ENCODE measurements at regions not wholly inside any gene's neighbourhood (a gene's known extent, or its start where the extent isn't known, plus 50 kb on each side); places are given as distances from the start of the nearest gene placed in this dataset.
"Not testable (repeated sequence)": the region's sequence is repeated elsewhere in the genome, so short reads cannot be mapped to it uniquely, and the experiment has no call there.

DNA sequence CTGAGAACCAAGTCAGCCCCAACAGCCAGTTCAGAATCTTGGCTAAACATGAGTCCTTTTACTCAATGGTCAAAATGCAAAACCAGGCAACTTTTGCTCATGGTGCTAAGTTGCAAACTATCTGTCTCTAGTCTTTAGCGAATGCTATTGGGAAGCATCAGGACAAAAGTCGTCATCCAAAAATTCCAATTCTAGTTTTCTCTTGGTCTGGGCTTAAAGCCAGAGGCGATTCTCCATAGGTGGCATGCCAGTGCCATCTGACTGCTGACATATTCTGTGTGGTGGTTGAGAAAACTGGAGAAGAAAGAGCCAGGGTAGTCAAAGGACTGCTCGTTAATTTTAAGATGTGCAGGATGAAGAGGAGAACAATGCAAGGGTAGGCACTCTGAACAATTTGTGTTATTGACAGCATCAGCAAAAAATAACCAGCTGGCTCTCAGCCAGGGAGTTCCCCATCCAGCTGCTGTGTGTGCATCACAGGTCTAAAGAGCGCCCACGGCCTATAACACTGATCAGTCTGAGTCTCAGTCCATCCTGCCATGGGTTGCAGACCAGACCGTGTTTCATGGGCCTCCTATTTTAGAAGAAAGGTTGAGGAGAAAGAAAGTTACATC, 313.6 kb downstream of the ALDH8A1 start:
- DNase-seq (ENCODE audit: low spot score): no peak
- Histone ChIP-seq H3K27ac (no peak overlapping the region), H3K4me1 (peaks cover 0 to 6% of the 10 kb centered on the region in 2 donors), H3K9me3 (no peaks in the 10 kb centered on the region), H3K36me3 (no peaks in the 10 kb centered on the region), H3K27me3 (no peaks in the 10 kb centered on the region), H3K4me3 (no peak overlapping the region)
- TF ChIP-seq, protein P1, sequence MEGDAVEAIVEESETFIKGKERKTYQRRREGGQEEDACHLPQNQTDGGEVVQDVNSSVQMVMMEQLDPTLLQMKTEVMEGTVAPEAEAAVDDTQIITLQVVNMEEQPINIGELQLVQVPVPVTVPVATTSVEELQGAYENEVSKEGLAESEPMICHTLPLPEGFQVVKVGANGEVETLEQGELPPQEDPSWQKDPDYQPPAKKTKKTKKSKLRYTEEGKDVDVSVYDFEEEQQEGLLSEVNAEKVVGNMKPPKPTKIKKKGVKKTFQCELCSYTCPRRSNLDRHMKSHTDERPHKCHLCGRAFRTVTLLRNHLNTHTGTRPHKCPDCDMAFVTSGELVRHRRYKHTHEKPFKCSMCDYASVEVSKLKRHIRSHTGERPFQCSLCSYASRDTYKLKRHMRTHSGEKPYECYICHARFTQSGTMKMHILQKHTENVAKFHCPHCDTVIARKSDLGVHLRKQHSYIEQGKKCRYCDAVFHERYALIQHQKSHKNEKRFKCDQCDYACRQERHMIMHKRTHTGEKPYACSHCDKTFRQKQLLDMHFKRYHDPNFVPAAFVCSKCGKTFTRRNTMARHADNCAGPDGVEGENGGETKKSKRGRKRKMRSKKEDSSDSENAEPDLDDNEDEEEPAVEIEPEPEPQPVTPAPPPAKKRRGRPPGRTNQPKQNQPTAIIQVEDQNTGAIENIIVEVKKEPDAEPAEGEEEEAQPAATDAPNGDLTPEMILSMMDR (IDR thresholded peaks at IDR 0.05): no peak

DNA sequence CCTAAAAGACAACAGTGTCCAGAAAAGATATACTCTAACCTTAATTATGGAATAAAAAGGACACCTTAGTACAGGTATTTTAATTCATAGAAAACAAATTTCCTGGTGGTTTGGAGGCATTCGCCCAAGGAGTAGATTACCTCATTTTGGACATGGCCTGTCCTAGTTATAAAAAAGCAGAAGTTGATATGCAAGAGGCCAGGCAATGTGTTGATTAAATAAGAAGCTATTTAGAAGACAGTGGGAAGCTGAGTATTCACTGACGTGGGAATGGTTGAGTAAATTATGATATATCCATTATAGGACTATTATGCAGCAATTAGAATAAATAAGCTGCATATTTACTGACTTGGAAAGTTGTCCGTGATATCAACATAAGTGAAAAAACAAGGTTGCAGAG, 314.9 kb downstream of the ALDH8A1 start:
- no peaks in the 10 kb centered on the region for H3K9me3 ChIP-seq
- no peak for DNase-seq (ENCODE audit: low spot score)
- H3K36me3 ChIP-seq: no peaks in the 10 kb centered on the region
- H3K27me3 ChIP-seq: no peaks in the 10 kb centered on the region
- peaks cover 0 to 9% of the 10 kb centered on the region in 2 donors for H3K4me1 ChIP-seq
- TF ChIP-seq, protein P1 (IDR thresholded peaks at IDR 0.05): no peak
- H3K27ac ChIP-seq: no peak overlapping the region
- H3K4me3 ChIP-seq: no peak overlapping the region

DNA sequence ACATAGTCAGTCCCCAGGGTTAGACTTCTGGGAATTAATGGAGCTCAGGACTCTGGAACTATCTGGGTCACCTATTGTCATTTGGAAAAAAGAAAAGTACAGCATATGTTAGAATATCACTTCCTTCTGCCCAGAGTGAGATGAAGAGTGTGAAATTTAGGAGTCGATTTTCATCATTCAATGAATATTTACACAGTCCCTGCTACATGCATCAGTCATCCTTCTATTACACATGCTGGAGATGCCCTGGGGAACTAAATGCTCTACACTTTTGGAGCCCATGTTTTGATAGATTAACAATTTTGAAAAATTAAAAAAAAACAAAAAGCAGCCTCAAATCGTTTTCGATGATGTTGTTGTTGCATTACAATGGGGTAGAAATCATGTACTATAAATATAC, 315.4 kb downstream of the ALDH8A1 start:
- no peak overlapping the region for H3K4me3 ChIP-seq
- H3K4me1 ChIP-seq: peaks cover 0 to 9% of the 10 kb centered on the region in 2 donors
- H3K9me3 ChIP-seq: no peaks in the 10 kb centered on the region
- TF ChIP-seq, protein P1 (IDR thresholded peaks at IDR 0.05): no peak
- H3K27me3 ChIP-seq: no peaks in the 10 kb centered on the region
- H3K36me3 ChIP-seq: no peaks in the 10 kb centered on the region
- no peak for DNase-seq (ENCODE audit: low spot score)
- H3K27ac ChIP-seq: no peak overlapping the region

DNA sequence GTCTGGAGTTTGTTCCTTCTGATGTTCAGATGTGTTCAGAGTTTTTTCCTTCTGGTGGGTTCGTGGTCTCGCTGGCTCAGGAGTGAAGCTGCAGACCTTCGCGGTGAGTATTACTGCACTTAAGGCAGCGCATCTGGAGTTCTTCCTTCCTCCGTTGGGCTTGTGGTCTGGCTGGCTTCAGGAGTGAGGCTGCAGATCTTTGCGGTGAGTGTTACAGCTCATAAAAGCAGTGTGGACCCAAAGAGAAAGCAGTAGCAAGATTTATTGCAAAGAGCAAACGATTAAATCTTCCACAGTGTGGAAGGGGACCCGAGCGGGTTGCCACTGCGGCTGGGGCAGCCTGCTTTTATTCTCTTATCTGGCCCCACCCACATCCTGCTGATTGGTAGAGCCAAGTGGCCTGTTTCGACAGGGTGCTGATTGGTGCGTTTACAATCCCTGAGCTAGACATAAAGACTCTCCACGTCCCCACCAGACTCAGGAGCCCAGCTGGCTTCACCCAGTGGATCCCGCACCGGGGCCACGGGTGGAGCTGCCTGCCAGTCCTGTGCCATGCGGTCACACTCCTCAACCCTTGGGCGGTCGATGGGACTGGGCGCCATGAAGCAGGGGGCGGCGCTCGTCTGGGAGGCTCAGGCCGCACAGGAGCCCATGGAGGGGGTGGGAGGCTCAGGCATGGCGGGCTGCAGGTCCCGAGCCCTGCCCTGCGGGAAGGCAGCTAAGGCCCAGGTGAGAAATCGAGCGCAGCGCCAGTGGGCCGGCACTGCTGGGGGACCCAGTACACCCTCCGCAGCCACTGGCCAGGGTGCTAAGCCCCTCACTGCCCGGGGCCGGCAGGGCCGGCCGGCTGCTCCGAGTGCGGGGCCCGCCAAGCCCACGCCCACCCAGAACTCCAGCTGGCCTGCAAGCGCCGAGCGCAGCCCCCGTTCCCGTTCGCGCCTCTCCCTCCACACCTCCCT, 315.3 kb upstream of the SGK1 start:
- not testable (repeated sequence) for H3K4me3 ChIP-seq; DNase-seq (ENCODE audit: low spot score); H3K27ac ChIP-seq

DNA sequence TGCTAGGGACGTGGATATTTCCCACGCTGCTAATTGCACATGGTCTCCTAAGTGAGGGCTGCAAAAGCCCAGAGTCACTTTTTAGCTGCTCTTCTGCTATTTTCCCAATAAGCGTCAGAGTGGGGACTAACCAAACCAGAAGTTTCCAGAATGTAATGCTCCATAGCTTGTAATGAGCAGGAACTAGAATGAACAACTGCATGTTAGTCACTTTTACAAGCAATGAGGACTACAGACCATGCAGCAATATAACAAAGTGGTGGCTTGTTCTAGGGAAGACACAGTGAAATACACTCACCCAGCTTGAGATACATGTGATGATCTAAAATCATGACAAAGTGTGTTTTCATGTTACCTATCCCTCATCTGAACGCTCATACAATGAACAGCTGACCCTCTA, 314.1 kb upstream of the SGK1 start:
- H3K27me3 ChIP-seq: no peaks in the 10 kb centered on the region
- TF ChIP-seq, protein P1 (IDR thresholded peaks at IDR 0.05): no peak
- DNase-seq (ENCODE audit: low spot score): no peak
- no peaks in the 10 kb centered on the region for H3K9me3 ChIP-seq
- H3K36me3 ChIP-seq: no peaks in the 10 kb centered on the region
- no peak overlapping the region for H3K4me3 ChIP-seq
- no peak overlapping the region for H3K27ac ChIP-seq
- H3K4me1 ChIP-seq: peaks cover 0 to 9% of the 10 kb centered on the region in 2 donors

More for the DNA sequence above, 315.3 kb upstream of the SGK1 start:
- H3K27me3 ChIP-seq, H3K4me1 ChIP-seq, H3K9me3 ChIP-seq, H3K36me3 ChIP-seq: not testable (repeated sequence)

DNA sequence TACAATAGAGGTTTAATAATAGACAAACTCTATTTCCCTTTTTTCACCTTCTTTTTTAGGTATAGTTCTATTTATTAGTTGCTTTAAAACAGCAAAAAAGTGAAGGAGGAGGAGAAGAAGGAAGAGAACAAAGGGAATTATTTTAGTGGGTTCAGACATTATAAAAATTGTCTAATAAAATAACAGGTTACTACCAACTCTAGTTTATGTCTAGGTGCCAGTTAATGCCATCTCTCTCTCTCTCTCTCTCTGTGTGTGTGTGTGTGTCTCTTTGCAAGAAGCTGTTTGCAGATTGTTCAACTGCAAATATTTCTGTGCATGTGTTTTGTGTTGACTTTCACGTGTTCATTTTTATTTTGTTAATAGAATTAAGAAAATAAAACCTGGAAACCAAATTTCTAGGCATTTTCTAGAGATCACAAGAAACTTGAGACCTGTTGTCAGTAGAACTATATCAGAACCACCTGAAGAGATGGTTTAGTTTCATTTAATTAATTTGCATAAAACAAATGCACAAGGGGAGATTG, 313.5 kb upstream of the SGK1 start:
- Histone ChIP-seq H3K9me3 (no peaks in the 10 kb centered on the region), H3K27me3 (no peaks in the 10 kb centered on the region), H3K27ac (no peak overlapping the region), H3K4me3 (no peak overlapping the region), H3K36me3 (no peaks in the 10 kb centered on the region), H3K4me1 (peaks cover 0 to 9% of the 10 kb centered on the region in 2 donors)
- DNase-seq (ENCODE audit: low spot score): no peak
- TF ChIP-seq, protein P1 (IDR thresholded peaks at IDR 0.05): no peak
